HUES48 (cell line): ENCODE measurements at regions not wholly inside any gene's neighbourhood (a gene's known extent, or its start where the extent isn't known, plus 50 kb on each side); places are given as distances from the start of the nearest gene placed in this dataset.
"Not testable (repeated sequence)": the region's sequence is repeated elsewhere in the genome, so short reads cannot be mapped to it uniquely, and the experiment has no call there.

Experiments
- H3K27ac ChIP-seq: one replicate; pipeline ENCODE4 v1.7.0; 2013; ENCODE audit warnings: low read depth, low read length, inconsistent platforms
- H3K27me3 ChIP-seq: 2 replicates; pipeline ENCODE4 v1.6.1; 2013; ENCODE audit warnings: mild to moderate bottlenecking, low read length; ENCODE audit not compliant: control insufficient read depth, insufficient read depth
- H3K36me3 ChIP-seq: 2 replicates; pipeline ENCODE4 v1.6.1; 2013; ENCODE audit warnings: low read length; ENCODE audit not compliant: control insufficient read depth, insufficient read depth
- H3K4me1 ChIP-seq: 2 replicates; pipeline ENCODE4 v1.6.1; 2013; ENCODE audit warnings: mild to moderate bottlenecking, low read length; ENCODE audit not compliant: control insufficient read depth, insufficient read depth
- H3K4me3 ChIP-seq: 2 replicates; pipeline ENCODE4 v1.5.1; 2013; ENCODE audit warnings: mild to moderate bottlenecking, low read depth, low read length
- H3K9ac ChIP-seq: 2 replicates; pipeline ENCODE4 v1.6.1; 2013; ENCODE audit warnings: mild to moderate bottlenecking, low read depth, low read length, moderate library complexity
- H3K9me3 ChIP-seq: 2 replicates; pipeline ENCODE4 v1.6.1; 2013; ENCODE audit warnings: low read length; ENCODE audit not compliant: control insufficient read depth, insufficient read depth

- Histone ChIP-seq H3K4me1 (no peaks in the 10 kb centered on the region), H3K9me3 (no peaks in the 10 kb centered on the region), H3K9ac (no peak overlapping the region)
Observed at GRCh38 chr17:54537656-54538055, 363.0 kb upstream of the TOM1L1 start.

GRCh38 chr17:54544249-54544648 lies 356.4 kb upstream of the TOM1L1 start:
- Histone ChIP-seq H3K4me1 (no peaks in the 10 kb centered on the region), H3K27me3 (no peaks in the 10 kb centered on the region), H3K27ac (no peak overlapping the region), H3K9me3 (no peaks in the 10 kb centered on the region), H3K9ac (no peak overlapping the region), H3K4me3 (no peak overlapping the region), H3K36me3 (no peaks in the 10 kb centered on the region)

More at GRCh38 chr17:54537656-54538055, 363.0 kb upstream of the TOM1L1 start:
- Histone ChIP-seq H3K4me3 (no peak overlapping the region), H3K27me3 (no peaks in the 10 kb centered on the region), H3K36me3 (no peaks in the 10 kb centered on the region), H3K27ac (no peak overlapping the region)

DNA sequence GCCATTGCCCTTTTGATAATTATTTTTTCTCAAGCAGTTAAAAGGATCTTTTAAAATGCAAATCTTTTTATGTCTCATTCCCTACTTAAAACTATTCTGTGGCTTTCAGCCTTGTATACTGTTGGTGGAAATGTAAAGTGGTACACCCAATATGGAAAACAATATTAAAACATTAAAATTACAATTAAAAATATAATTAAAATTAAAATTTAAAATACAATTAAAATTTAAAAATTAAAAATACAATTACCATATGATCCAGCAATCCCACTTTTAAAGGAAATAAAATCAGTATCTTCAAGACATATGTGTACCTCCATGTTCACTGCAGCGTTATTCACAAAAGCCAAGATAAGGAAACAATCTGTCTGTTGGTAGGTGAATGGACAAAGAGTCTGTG lies 340.8 kb upstream of the TOM1L1 start:
- no peaks in the 10 kb centered on the region for H3K27me3 ChIP-seq
- H3K4me1 ChIP-seq, result no peaks in the 10 kb centered on the region
- no peaks in the 10 kb centered on the region for H3K9me3 ChIP-seq
- no peak overlapping the region for H3K4me3 ChIP-seq
- no peaks in the 10 kb centered on the region for H3K36me3 ChIP-seq
- H3K9ac ChIP-seq, result no peak overlapping the region
- H3K27ac ChIP-seq, result no peak overlapping the region

DNA sequence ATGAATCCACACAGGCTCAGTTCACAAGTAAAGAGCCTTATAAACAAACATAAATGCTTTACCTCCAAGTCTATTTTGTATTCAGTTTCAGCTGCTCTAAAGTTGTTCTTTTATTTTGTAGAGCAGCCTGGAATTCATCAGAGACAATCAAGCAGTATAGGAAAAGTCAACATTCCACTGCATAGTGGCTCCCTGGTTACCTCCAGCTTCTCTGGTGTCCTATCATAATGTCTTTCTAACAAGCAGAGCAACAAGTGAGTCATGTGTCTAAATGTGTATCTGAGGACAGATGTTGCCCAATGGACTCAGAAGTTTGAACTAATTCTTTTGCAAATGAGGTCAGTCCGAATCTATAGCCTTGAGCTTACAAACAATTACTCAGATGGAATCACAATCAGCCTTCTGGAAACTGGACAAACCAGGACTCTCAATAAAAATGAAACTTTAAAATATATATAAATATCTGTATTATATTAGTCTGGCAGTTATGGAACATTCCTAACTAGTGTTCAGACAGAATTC lies 292.0 kb upstream of the TOM1L1 start:
- Histone ChIP-seq H3K36me3 (no peaks in the 10 kb centered on the region), H3K9ac (no peak overlapping the region), H3K4me1 (no peaks in the 10 kb centered on the region), H3K9me3 (peaks cover 6% of the 10 kb centered on the region), H3K27me3 (no peaks in the 10 kb centered on the region), H3K27ac (no peak overlapping the region), H3K4me3 (no peak overlapping the region)

- Histone ChIP-seq H3K27me3 (no peaks in the 10 kb centered on the region), H3K4me1 (peaks cover 6% of the 10 kb centered on the region), H3K9me3 (no peaks in the 10 kb centered on the region), H3K27ac (no peak overlapping the region), H3K4me3 (no peak overlapping the region), H3K36me3 (no peaks in the 10 kb centered on the region), H3K9ac (no peak overlapping the region)
Observed at GRCh38 chr17:54620399-54620978, 280.2 kb upstream of the TOM1L1 start.

DNA sequence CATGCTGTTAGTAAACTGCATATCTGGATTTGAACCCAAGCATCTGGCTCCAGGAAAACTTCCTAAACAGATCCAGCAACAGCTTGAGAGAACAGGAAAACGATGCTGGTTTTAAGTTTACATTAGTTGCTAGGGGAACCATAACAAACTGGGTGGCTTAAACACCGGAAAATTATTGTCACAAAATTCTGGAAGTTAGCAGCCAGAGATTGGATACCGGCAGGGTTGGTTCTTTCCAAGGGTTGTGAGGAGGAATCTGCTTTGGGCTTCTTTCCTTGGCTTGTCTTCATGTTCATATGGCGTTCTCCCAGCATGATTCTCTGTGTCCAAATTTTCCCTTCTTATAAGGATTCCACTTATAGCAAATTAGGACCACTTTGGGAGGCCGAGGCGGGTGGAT lies 276.9 kb upstream of the TOM1L1 start:
- H3K36me3 ChIP-seq, result no peaks in the 10 kb centered on the region
- H3K4me3 ChIP-seq, result no peak overlapping the region
- H3K27ac ChIP-seq, result no peak overlapping the region
- H3K27me3 ChIP-seq, result no peaks in the 10 kb centered on the region
- no peak overlapping the region for H3K9ac ChIP-seq
- no peaks in the 10 kb centered on the region for H3K9me3 ChIP-seq
- H3K4me1 ChIP-seq, result peaks cover 37% of the 10 kb centered on the region

DNA sequence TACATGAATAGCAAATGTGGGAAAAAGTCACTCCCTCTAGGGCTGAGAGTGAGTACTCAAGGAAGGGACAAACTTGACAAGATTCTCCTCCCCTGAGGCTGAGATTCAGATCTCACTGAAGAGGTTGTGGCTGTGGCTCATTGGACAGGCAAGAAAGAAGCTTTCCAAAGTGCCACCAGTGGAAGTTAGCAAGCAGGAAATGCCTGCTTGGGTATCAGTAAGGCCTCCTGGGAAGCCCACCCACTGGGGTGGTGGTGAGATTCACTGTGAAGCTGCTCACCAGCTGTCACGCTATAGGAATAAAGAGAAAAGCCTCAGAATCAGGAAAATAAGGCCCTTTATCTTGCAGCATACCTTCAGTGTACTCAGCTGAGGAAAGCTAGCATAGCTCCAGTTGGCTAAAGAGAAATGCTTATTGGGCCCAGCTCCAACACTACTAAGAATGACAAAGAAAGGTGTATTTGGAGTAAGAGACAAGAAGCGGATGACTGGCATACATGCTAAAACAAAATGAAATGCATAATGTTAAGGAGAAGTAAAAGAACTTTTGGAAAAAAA lies 274.4 kb upstream of the TOM1L1 start:
- Histone ChIP-seq H3K27me3 (no peaks in the 10 kb centered on the region), H3K9ac (0 out of 2 replicates have a peak overlapping the region, but pooled peaks have one; percentile 11), H3K4me1 (peaks cover 46% of the 10 kb centered on the region), H3K4me3 (no peak overlapping the region), H3K36me3 (no peaks in the 10 kb centered on the region), H3K9me3 (no peaks in the 10 kb centered on the region), H3K27ac (peak overlapping the region; percentile 91)

GRCh38 chr17:54639426-54639825 lies 261.2 kb upstream of the TOM1L1 start:
- H3K9ac ChIP-seq, H3K27me3 ChIP-seq, H3K4me3 ChIP-seq, H3K27ac ChIP-seq, H3K36me3 ChIP-seq: not testable (repeated sequence)
- peaks cover 15% of the 10 kb centered on the region for H3K9me3 ChIP-seq
- H3K4me1 ChIP-seq, result peaks cover 11% of the 10 kb centered on the region; the same call in 1 of the 2 replicates

GRCh38 chr17:54662978-54663876 lies 237.4 kb upstream of the TOM1L1 start:
- H3K27me3 ChIP-seq, result no peaks in the 10 kb centered on the region
- peaks cover 7% of the 10 kb centered on the region; the same call in 1 of the 2 replicates for H3K4me1 ChIP-seq
- H3K4me3 ChIP-seq, result no peak overlapping the region
- no peak overlapping the region for H3K27ac ChIP-seq
- no peaks in the 10 kb centered on the region for H3K36me3 ChIP-seq
- H3K9ac ChIP-seq, result no peak overlapping the region
- H3K9me3 ChIP-seq, result peaks cover 8% of the 10 kb centered on the region; the same call in 1 of the 2 replicates

DNA sequence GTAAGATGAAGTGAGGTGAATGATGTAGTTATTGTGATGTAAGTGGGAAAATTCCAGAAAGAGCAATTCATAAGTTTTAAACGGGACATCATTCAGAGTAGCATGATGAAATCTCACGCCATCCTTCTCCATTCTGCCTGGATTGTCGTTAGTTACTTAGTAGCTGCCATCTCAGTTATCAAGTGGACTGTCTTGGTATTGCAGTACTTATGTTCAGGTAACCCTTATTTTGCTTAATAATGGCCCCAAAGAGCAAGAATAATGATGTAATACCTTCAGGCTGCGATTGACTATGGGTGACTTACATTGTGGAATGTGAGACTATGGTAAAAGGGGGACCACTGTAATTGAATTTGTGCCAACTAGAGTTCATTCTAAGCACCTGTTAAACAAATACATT lies 234.1 kb upstream of the TOM1L1 start:
- H3K9me3 ChIP-seq, result peaks cover 8% of the 10 kb centered on the region; the same call in 1 of the 2 replicates
- H3K27me3 ChIP-seq, result no peaks in the 10 kb centered on the region
- H3K4me3 ChIP-seq, result no peak overlapping the region
- H3K36me3 ChIP-seq, result no peaks in the 10 kb centered on the region
- H3K4me1 ChIP-seq, result peaks cover 7% of the 10 kb centered on the region; the same call in 1 of the 2 replicates
- no peak overlapping the region for H3K9ac ChIP-seq
- no peak overlapping the region for H3K27ac ChIP-seq

GRCh38 chr17:54678158-54678557 lies 222.5 kb upstream of the TOM1L1 start:
- Histone ChIP-seq H3K9ac (no peak overlapping the region), H3K36me3 (no peaks in the 10 kb centered on the region), H3K27me3 (no peaks in the 10 kb centered on the region), H3K27ac (no peak overlapping the region), H3K4me3 (no peak overlapping the region), H3K9me3 (no peaks in the 10 kb centered on the region), H3K4me1 (peaks cover 5% of the 10 kb centered on the region; the same call in 1 of the 2 replicates)
